Activated CD4-positive, alpha-beta T cell treated with anti-CD3 and anti-CD28 coated beads, Interleukin-2, amount 50 U/mL, for 4 hours (primary cell): ENCODE measurements at regions not wholly inside any gene's neighbourhood (a gene's known extent, or its start where the extent isn't known, plus 50 kb on each side); places are given as distances from the start of the nearest gene placed in this dataset.
"Not testable (repeated sequence)": the region's sequence is repeated elsewhere in the genome, so short reads cannot be mapped to it uniquely, and the experiment has no call there.

Source experiments
- DNase-seq, 2 experiments: peaks; one replicate each; pipeline ENCODE4 v3.0.0-alpha.2; 2020

DNA sequence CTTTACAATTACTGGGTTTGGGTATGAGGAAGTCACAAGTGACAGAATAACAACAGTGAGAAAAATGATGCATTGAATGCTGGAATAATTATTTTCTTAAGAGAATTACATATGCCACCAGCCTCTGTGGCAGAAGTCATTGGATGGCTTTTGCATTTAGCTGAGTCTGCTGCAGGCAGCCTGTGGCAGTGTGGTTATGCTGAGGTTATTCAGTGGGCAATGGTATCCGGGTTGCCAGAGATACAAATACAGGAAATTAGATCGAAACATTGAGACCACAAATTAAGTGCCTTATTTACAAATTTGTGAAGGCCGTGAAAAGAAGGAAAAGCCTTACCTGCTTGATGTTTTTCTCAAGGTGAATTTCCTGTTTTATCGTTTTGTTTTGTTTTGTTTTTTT is 1050.0 kb downstream of the GALC start:
- no peak for DNase-seq

DNA sequence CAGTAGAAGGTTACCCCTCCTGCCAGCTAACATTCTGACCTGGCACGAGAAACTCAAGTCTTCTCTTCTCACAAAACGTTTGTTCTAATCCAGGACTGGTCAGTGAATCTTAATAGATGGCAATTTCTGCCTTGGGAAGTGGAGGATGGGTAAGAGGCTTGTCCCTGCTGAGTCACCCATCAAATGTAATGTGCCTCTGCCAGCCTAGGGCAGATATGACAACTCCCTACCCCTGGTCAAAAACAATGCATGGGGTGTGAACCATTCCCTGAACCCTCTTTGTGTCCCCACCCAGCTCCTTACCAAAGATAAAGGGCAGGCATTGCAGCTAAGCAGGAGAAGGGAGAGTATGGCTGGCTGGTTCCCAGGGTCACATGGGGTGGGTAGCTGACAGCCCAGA is 1052.9 kb downstream of the GALC start:
- no peak for DNase-seq

- no peak for DNase-seq
Measured at GRCh38 chr14:86938320-86938719, 1054.7 kb downstream of the GALC start.

DNA sequence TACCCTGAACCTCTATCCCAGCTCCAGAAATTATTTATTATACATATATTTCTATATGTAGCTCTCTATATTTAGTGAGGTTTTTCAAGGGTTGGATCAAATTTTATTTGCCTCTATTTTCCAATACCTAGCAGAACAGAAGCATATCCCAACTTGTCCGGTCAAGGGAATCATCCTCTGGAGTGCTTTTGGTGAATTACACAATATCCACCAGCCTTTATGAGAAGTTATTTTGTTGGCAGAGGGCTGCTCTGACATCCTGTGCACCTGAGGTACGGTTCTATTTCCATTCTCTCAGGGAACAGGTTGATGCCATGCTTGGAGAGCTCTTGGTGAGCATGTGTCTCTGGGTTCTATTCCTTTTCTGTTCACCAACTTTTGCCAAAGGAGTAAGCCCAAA is 1056.4 kb downstream of the GALC start:
- DNase-seq: no peak

GRCh38 chr14:86935241-86935885 is 1057.6 kb downstream of the GALC start:
- no peak for DNase-seq

- DNase-seq: no peak
Measured at GRCh38 chr14:86933958-86934595, 1058.9 kb downstream of the GALC start.

- no peak for DNase-seq
Measured at GRCh38 chr14:86933460-86933859, 1059.5 kb downstream of the GALC start.

- DNase-seq: no peak
Measured at GRCh38 chr14:86915406-86915805, 1077.6 kb downstream of the GALC start.

DNA sequence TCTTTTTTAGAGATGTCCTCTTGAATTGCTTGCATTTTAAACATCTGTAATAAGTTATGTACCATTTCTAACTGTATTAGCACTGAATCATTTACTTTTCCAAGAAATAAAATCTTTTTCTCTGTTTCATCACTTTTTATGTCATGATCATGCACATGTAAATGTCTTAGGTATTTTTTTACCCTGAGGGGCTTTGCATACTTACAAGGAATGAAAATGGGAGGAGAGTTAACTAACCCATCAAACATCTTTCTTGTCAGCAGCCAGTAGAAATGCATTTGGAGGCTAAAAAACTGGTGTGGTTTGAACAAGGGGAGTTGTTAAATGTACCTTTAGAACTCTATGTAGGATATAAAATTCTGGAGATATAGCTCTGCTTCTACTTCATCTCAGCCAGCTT is 1080.3 kb downstream of the GALC start:
- no peak for DNase-seq

DNA sequence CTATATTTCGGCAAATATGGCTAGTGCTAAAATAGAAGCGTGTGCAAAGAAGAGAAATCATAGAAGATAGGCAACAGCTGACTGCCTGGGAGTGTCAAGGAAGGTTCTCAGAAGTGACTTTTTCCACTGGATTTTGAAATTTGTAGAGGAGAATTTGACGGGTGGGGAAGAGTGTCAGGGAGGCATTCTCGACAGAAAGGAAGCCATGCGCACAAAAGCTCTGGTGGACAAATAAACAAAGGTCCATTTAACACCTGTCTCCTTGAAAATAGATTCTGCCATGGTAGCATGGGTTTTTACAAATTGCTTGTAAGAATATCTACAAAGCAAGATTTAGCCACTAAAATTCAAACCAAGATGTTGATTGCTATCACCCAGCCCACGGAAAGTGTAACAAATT is 1081.5 kb downstream of the GALC start:
- DNase-seq: no peak

DNA sequence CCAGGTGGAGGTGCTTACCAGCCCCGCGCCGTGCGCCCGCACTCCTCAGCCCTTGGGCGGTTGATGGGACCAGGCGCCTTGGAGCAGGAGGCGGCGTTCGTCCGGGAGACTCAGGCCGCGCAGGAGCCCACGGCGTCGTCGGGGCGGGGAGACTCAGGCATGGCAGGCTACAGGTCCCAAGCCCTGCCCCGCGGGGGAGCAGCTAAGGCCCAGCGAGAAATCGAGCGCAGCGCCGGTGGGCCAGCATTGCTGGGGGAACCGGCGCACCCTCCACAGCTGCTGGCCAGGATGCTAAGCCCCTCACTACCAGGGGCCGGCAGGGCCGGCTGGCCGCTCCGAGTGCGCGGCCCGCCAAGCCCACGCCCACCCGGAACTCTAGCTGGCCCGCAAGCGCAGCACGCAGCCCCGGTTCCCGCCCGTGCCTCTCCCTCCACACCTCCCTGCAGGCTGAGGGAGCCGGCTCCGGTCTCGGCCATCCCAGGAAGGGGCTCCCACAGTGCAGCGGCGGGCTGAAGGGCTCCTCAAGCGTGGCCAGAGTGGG is 1087.5 kb downstream of the GALC start:
- not testable (repeated sequence) for DNase-seq

- no peak for DNase-seq
Measured at GRCh38 chr14:86902176-86902950, 1090.6 kb downstream of the GALC start.

DNA sequence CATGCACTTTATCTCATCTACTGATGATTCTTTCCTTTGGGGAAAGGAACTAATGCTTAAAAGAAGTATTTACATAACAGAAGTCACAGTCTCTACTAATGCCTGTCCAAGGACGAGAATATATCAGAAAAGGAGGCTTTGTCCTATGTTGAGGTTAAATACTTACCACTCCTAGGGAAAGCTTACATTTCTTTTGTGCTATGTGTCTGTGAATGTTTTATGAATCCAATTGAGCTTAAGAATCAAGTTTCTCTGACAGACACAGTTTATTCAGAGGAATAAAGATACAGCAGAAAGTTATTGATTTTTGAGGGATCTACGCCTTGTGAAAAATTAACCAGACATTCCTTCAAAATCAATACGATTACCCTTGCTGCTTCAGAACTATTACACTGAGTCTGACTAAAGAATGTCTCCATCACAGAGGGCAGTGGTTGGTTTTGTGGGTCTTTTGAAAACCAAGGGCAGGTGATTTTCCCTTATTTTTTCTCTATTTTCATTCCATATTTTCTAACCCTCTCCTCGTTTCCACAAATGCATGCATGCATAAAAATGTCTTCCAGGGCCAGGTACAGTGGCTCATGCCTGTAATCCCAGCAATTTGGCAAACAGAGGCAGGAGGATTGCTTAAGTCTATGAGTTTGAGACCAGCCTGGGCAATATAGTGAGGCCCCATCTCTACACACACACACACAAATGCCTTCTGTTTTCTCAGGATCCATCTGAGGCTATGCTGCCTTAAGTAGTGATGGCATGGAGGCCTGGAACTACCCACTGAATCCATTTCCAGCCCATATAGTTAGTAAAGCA is 1095.1 kb downstream of the GALC start:
- DNase-seq: no peak

DNA sequence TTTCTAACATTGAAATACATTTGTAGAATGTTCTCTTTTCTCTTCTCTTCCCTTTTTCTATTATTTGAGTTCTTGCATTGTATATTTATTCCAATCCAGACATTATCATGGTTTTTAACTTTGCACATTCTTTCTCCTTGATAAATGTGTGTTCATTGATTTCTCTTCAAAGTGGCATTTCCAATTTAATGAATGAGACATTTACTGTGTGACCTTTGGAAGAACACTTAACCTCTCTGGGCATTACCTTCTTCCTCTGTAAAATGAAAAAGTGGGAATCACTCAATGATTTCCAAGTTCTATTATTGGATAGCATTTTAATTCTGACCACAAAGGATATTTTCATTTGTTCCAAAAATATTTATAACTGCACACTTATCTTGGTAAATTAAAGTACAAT is 1095.8 kb downstream of the GALC start:
- DNase-seq: no peak

DNA sequence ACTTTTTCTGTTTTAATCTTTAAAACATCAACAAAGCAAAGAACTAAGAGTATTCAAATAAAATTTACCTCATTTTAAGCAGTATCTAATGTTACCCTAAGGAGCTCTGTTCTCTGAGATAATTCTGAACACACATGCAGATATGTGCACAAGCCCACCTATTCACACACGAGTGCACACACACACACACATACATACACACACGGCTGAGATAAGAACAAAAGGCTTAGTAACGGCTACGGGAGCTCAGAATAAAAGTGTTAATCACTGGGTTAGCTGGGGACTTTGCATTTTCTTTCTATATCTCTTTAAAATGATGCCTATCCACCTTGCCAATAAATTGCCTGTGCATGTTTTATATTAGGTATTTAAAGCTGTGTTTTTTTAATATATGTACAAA is 1096.3 kb downstream of the GALC start:
- DNase-seq: no peak

GRCh38 chr14:86892152-86892956 is 1100.6 kb downstream of the GALC start:
- DNase-seq: no peak

DNA sequence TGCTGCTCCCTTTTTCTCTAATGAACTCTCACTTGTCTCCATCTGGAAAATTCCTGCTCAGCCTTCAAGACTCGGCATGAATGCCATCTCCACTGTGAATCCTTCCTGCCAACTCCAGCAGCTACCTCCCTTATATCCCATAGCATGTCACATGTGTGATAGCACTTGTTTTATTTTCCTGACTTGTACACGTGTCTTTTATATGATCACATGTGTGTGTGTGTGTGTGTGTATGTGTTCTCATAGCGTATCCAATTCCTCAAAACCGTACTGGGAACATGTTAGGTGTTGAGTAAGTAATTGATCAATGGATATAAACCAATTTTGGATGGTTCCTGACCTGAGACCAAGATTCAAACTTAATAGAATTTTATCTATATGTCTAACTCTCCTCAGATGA is 1107.7 kb downstream of the GALC start:
- no peak for DNase-seq

GRCh38 chr14:86884498-86884897 is 1108.5 kb downstream of the GALC start:
- no peak for DNase-seq

DNA sequence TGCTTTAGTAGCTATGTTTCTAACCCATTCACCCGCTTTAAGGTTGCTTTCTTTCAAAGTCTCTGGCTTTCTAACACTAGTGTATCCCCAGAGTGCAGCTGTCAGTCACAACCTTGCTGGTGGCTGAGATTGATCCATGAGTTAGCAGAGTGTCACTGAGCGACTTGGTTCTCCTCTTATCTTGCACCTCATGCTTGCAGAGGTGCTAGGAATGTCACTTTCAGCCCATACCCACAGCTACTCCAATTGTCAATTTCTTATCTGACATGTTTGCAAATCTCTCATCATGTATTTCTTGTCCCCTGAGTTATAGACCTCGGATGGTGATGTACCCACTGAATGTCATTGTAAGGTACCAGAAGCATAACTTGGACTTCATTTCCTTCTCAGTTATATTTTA is 1110.2 kb downstream of the GALC start:
- no peak for DNase-seq

- no peak for DNase-seq
Measured at GRCh38 chr14:86865934-86866333, 1127.0 kb downstream of the GALC start.

DNA sequence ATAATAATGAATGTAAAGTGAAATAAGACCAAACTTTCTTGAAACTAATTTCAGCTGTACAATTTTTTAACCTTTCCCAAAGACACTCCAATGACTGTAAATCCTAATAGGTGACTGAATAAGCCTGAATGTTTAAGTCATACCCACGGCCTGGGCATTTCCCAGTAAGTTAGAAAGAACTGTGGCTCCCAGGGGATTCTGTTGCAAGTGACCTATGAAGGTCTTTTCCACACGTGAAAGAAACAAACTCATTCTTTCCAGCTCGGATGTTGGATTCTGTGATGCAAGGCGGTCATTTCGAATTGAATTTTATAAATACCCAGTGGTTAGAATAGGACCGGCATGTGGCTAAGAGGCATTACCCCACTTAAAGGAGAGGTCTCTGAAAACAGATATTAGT is 1134.4 kb downstream of the GALC start:
- DNase-seq: no peak

- no peak for DNase-seq
Measured at GRCh38 chr14:86858031-86858430, 1135.0 kb downstream of the GALC start.
